GM10248 (cell line): ENCODE measurements at regions not wholly inside any gene's neighbourhood (a gene's known extent, or its start where the extent isn't known, plus 50 kb on each side); places are given as distances from the start of the nearest gene placed in this dataset.

Experiments used
- CTCF ChIA-PET: fragments of 300-600 bp; sonication (Branson Sonifier 250); formaldehyde crosslinking; extraction: SDS; loops from one replicate; lab custom pipeline; 2021; ENCODE audit warnings: antibody characterized with exemption; lab: Yijun Ruan, JAX
- POLR2A ChIA-PET: fragments of 350-650 bp; sonication (Branson Sonifier 250); formaldehyde crosslinking; extraction: SDS; loops from one replicate; lab custom pipeline; 2020; ENCODE audit warnings: antibody characterized with exemption; lab: Yijun Ruan, JAX
- DNase-seq: peaks from one replicate; pipeline ENCODE4 v3.0.0; 2012; ENCODE audit errors: extremely low spot score
- TF ChIP-seq, protein P1 (sequence below): IDR thresholded peaks from 2 replicates; pipeline ENCODE4 v1.5.1; 2012; ENCODE audit warnings: mild to moderate bottlenecking, low read depth; ENCODE audit errors: extremely low read depth, missing control alignments, control extremely low read depth

GRCh38 chr20:24805456-24806238, 143.4 kb upstream of the CST7 start:
- CTCF ChIA-PET = no interaction called here
- POLR2A ChIA-PET = no interaction called here
- DNase-seq = no peak
- TF ChIP-seq, protein P1, sequence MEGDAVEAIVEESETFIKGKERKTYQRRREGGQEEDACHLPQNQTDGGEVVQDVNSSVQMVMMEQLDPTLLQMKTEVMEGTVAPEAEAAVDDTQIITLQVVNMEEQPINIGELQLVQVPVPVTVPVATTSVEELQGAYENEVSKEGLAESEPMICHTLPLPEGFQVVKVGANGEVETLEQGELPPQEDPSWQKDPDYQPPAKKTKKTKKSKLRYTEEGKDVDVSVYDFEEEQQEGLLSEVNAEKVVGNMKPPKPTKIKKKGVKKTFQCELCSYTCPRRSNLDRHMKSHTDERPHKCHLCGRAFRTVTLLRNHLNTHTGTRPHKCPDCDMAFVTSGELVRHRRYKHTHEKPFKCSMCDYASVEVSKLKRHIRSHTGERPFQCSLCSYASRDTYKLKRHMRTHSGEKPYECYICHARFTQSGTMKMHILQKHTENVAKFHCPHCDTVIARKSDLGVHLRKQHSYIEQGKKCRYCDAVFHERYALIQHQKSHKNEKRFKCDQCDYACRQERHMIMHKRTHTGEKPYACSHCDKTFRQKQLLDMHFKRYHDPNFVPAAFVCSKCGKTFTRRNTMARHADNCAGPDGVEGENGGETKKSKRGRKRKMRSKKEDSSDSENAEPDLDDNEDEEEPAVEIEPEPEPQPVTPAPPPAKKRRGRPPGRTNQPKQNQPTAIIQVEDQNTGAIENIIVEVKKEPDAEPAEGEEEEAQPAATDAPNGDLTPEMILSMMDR = no peak

- ChIA-PET CTCF (no interaction called here), POLR2A (no interaction called here)
- TF ChIP-seq, protein P1 = no peak
- no peak for DNase-seq
These were observed 142.1 kb upstream of the CST7 start for GRCh38 chr20:24806705-24807676.

DNA sequence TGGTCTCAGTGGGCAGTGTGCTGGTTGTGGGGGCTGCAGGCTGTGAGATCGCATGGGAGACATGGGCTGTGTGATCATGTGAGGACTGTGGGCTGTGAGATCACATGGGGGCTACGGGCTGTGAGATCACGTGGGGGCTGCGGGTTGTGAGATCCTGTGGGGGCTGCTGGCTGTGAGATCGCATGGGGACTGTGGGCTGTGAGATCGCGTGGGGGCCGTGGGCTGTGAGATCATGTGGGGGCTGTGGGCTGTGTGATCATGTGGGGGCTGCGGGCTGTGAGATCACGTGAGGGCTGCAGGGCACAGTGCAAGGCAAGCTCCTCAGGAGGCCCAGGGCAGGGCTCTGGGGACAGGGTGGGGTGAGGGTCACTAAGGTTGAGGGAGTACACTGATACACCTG, 140.5 kb upstream of the CST7 start:
- CTCF ChIA-PET = no interaction called here
- POLR2A ChIA-PET = no interaction called here
- TF ChIP-seq, protein P1 = no peak
- DNase-seq = no peak

- no peak for DNase-seq
- CTCF ChIA-PET = no interaction called here
- POLR2A ChIA-PET = no interaction called here
- TF ChIP-seq, protein P1 = no peak
These were observed 139.5 kb upstream of the CST7 start for GRCh38 chr20:24809606-24810005.

DNA sequence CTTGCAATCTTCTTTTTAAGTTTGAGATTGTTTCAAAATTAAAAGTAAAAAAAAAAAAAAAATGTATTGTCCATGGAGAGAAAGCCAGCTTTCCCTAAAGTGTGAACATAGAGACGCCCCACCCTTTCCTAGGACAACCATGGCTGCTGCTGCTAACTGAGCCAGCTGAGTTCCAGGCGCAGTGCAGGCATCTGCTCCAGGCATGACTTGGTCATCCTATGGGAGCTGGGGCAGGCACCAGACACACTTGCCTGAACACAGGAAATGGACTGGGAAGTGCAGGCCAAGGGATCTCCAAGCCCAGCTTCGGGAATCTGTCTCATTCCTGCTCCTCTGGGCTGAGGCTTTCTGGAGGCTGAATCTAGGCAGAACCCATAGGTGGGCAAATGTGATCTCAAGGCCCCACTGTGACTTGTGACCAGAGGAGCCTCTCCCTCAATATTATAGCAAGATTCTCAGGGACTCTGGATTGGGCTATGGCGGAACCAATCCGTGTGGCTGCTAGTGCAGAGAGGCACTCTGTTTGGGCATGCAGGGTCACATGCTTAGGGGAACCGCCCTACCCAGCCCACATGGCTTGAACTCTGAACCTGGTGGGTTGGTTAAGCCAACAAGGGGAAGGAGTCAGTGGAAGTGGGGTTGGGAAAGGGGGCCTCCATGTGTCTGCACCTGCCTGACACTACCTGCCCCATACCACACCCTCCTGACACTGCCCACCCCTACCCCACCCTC, 138.2 kb upstream of the CST7 start:
- TF ChIP-seq, protein P1 = no peak
- ChIA-PET POLR2A (no interaction called here), CTCF (no interaction called here)
- no peak for DNase-seq

DNA sequence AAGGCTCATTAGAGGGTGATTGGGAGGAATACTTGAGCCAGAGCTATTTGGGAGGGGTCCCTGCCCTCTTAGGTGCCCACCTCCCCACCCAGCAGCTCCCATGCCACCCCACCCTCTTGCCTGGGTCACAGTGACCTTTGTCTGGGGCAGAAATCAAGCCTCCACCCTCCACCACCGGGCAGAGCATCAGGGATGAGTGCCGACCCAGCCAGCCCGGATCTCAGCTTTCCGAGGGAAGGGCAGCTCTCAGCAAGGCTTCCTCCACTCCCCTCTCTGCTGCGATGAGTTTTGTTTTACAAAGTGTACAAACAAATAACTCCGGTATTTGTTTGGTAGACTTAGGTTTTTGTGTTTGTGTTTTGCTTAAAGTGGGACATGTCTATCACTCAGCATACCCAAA, 136.7 kb upstream of the CST7 start:
- CTCF ChIA-PET = no interaction called here
- POLR2A ChIA-PET = no interaction called here
- TF ChIP-seq, protein P1 = no peak
- no peak for DNase-seq
